WTC11 (cell line): ENCODE measurements at regions not wholly inside any gene's neighbourhood (a gene's known extent, or its start where the extent isn't known, plus 50 kb on each side); places are given as distances from the start of the nearest gene placed in this dataset.

Source experiments
- ATF3 ChIP-seq: sonication (generic); formaldehyde crosslinking; conservative IDR thresholded peaks from 2 replicates; pipeline ENCODE4 v1.8.1; 2022; ENCODE audit warnings: mild to moderate bottlenecking, missing genetic modification reagents
- CTCF ChIP-seq: fragments of 200-600 bp; IDR thresholded peaks from 2 replicates; pipeline ENCODE4 v1.8.0; 2022; ENCODE audit warnings: antibody characterized with exemption
- E2F1 ChIP-seq: sonication (generic); formaldehyde crosslinking; IDR thresholded peaks from 2 replicates; pipeline ENCODE4 v1.8.0; 2022; ENCODE audit warnings: mild to moderate bottlenecking, missing genetic modification reagents
- MAX ChIP-seq: sonication (generic); formaldehyde crosslinking; IDR thresholded peaks from 2 replicates; pipeline ENCODE4 v1.8.0; 2022; ENCODE audit warnings: mild to moderate bottlenecking, missing genetic modification reagents
- NFATC4 ChIP-seq: fragments of 250-450 bp; sonication (Bioruptor Pico); IDR thresholded peaks from 2 replicates; pipeline ENCODE4 v1.9.0; 2021; ENCODE audit warnings: mild to moderate bottlenecking
- ZBTB43 ChIP-seq: sonication (generic); formaldehyde crosslinking; IDR thresholded peaks from 2 replicates; pipeline ENCODE4 v1.8.1; 2023; ENCODE audit warnings: mild to moderate bottlenecking, missing genetic modification reagents
- ZNF396 ChIP-seq: fragments of 250-450 bp; sonication (Bioruptor Pico); IDR thresholded peaks from 2 replicates; pipeline ENCODE4 v1.8.0; 2021; ENCODE audit warnings: mild to moderate bottlenecking, moderate library complexity, borderline replicate concordance
- ZNF425 ChIP-seq: fragments of 250-450 bp; sonication (Bioruptor Pico); conservative IDR thresholded peaks from 2 replicates; pipeline ENCODE4 v1.9.0; 2021; ENCODE audit warnings: mild to moderate bottlenecking

GRCh38 chr2:239522740-239523119 lies 121.9 kb upstream of the HDAC4 start:
- no peak for TF ChIP-seq ATF3 (CRISPR knock-in tag)
- no peak for TF ChIP-seq E2F1 (CRISPR knock-in tag)
- no peak for TF ChIP-seq ZNF425 (CRISPR knock-in tag)
- TF ChIP-seq ZBTB43 (CRISPR knock-in tag): no peak
- TF ChIP-seq MAX: no peak
- TF ChIP-seq CTCF: no peak
- TF ChIP-seq ZNF396 (CRISPR knock-in tag): no peak
- no peak for TF ChIP-seq NFATC4 (CRISPR knock-in tag)
